ENCODE measurements at regions not wholly inside any gene's neighbourhood (a gene's known extent, or its start where the extent isn't known, plus 50 kb on each side); places are given as distances from the start of the nearest gene placed in this dataset.

DNA sequence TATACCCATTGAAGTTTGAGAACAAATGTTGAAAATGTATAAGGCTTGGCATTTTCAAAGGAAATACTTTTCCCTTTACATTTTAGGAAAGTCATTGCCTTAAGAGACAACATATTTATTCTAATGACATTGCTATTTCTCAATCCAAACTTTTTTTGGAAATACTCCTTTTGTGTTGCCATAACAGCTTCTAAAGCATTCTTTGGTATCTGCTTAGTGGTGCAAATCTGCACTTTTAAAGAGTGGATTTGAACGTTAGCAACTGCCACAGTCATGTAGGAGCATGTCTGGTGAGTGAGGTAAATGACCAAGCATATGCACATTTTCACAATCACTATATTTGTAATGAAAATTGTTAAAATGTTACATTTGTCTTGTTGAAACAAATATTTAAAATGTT is 124.4 kb upstream of the GORAB start:
- no peak for DNase-seq (ENCODE audit: low spot score)
- H3K36me3 Mint-ChIP-seq: no peaks in the 10 kb centered on the region
- no peaks in the 10 kb centered on the region for H3K9me3 Mint-ChIP-seq
- peaks cover 2% of the 10 kb centered on the region for H3K27me3 Mint-ChIP-seq (ENCODE audit: insufficient read depth, low read depth)
- no peaks in the 10 kb centered on the region for H3K36me3 ChIP-seq
- no peaks in the 10 kb centered on the region for H3K27me3 ChIP-seq
- no peak overlapping the region for H3K9ac ChIP-seq
- H3K27ac Mint-ChIP-seq: no peak overlapping the region
- no peaks in the 10 kb centered on the region for H3K4me1 Mint-ChIP-seq
- H3F3A ChIP-seq (ENCODE audit: low read depth): no peaks in the 10 kb centered on the region
- H3K9me3 ChIP-seq (ENCODE audit: low read depth): no peaks in the 10 kb centered on the region
- no peak overlapping the region for H2AFZ ChIP-seq (replicated peaks)
- no peak overlapping the region for H3K4me3 ChIP-seq
- no peaks in the 10 kb centered on the region for H3K79me2 ChIP-seq (ENCODE audit: low read depth)
- no peak overlapping the region for H3K27ac ChIP-seq
- H3K4me3 Mint-ChIP-seq: no peak overlapping the region
- H3K4me1 ChIP-seq: no peaks in the 10 kb centered on the region
- H4K20me1 ChIP-seq (ENCODE audit: low read depth): no peaks in the 10 kb centered on the region
- TF ChIP-seq EZH2phosphoT487 (IDR thresholded peaks at IDR 0.05): no peak
- no peak for TF ChIP-seq EZH2 (IDR thresholded peaks at IDR 0.05)
- TF ChIP-seq, protein P1, sequence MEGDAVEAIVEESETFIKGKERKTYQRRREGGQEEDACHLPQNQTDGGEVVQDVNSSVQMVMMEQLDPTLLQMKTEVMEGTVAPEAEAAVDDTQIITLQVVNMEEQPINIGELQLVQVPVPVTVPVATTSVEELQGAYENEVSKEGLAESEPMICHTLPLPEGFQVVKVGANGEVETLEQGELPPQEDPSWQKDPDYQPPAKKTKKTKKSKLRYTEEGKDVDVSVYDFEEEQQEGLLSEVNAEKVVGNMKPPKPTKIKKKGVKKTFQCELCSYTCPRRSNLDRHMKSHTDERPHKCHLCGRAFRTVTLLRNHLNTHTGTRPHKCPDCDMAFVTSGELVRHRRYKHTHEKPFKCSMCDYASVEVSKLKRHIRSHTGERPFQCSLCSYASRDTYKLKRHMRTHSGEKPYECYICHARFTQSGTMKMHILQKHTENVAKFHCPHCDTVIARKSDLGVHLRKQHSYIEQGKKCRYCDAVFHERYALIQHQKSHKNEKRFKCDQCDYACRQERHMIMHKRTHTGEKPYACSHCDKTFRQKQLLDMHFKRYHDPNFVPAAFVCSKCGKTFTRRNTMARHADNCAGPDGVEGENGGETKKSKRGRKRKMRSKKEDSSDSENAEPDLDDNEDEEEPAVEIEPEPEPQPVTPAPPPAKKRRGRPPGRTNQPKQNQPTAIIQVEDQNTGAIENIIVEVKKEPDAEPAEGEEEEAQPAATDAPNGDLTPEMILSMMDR (IDR thresholded peaks at IDR 0.05): no peak
- no peak overlapping the region for H3K4me2 ChIP-seq

DNA sequence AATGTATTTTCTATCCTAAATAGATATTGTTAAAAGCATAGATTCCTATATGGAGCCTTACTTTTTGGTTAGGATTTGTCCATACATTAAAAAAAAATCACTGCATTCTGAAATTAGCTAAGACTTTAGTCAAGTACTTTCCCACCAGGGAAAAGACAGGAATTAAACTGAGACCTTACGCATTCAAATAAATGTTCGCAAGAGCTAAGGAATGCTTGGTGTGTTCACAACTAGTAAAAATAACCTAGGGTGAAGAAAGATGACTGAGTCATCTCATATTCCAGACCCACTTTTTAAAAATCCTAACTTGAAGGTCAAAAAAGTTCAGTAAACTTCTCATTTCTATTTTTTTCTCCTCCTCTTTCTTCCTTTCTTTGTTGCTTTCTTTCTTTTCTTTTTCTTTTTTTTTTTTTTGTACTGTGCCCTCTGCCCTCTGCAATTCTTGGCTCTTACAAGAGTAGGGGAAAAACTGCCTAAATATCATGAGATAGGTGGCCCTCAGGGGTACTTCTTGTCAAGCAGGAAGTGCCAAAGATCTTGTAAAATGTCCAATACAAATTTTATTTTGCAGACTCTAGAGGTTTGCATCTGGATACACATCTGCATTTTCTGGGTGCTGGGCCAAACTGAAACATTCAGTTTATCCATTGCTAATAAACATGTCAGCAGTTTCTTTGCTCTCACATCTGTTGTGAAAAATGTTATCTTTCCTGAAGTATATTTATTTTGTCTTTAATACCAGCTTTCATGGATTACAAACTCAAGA is 121.4 kb upstream of the GORAB start:
- H3F3A ChIP-seq (ENCODE audit: low read depth): no peaks in the 10 kb centered on the region
- no peak overlapping the region for H2AFZ ChIP-seq (replicated peaks)
- H3K27me3 ChIP-seq: no peaks in the 10 kb centered on the region
- H3K9ac ChIP-seq: no peak overlapping the region
- Mint-ChIP-seq H3K4me3 (no peak overlapping the region), H3K36me3 (no peaks in the 10 kb centered on the region), H3K27me3 (ENCODE audit: insufficient read depth, low read depth) (no peaks in the 10 kb centered on the region), H3K27ac (no peak overlapping the region), H3K4me1 (no peaks in the 10 kb centered on the region), H3K9me3 (no peaks in the 10 kb centered on the region)
- no peak for DNase-seq (ENCODE audit: low spot score)
- H3K36me3 ChIP-seq: no peaks in the 10 kb centered on the region
- H3K4me1 ChIP-seq: no peaks in the 10 kb centered on the region
- H3K27ac ChIP-seq: no peak overlapping the region
- no peaks in the 10 kb centered on the region for H3K9me3 ChIP-seq (ENCODE audit: low read depth)
- H3K4me2 ChIP-seq: no peak overlapping the region
- TF ChIP-seq EZH2 (IDR thresholded peaks at IDR 0.05): no peak
- H3K79me2 ChIP-seq (ENCODE audit: low read depth): no peaks in the 10 kb centered on the region
- H4K20me1 ChIP-seq (ENCODE audit: low read depth): no peaks in the 10 kb centered on the region
- no peak overlapping the region for H3K4me3 ChIP-seq

DNA sequence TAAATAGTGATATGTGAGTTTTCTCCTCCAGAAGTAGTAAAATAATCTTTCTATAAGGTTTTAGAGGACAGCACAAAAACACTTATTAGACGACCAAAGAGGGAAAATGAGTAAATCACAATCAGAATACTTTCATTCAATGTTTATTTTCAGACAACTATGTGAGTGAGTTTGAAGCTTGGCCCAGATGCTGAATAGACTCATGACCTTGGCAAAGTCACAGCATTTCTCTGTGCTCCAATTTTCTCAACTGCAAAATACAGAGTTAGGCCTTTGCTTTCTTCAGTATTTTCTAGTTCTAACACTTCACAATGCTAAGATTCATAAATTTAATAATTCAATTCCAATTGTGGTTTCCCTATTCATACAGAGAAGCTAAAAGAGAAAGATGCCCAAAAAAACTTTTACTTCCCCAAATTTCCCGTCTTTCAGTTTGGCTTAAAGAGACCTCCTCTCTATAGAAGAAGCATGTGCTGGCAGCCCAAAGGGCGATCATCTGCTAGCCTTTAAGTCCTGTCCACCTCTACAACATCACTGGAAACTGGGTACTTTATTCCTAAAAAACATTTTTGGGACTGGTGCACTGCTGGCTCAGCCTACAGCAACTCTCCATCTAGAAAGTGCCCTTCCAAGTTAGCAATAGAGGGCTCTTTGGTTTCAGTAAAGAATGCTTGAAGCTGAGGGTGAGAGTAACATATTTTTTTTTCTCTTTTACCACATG is 116.8 kb upstream of the GORAB start:
- H3K9me3 Mint-ChIP-seq: peaks cover 11% of the 10 kb centered on the region
- Histone ChIP-seq H3K4me2 (no peak overlapping the region), H3K79me2 (ENCODE audit: low read depth) (no peaks in the 10 kb centered on the region), H3F3A (ENCODE audit: low read depth) (no peaks in the 10 kb centered on the region), H3K27me3 (no peaks in the 10 kb centered on the region), H3K4me1 (no peaks in the 10 kb centered on the region), H4K20me1 (ENCODE audit: low read depth) (no peaks in the 10 kb centered on the region), H3K27ac (no peak overlapping the region), H3K36me3 (no peaks in the 10 kb centered on the region), H3K9me3 (ENCODE audit: low read depth) (no peaks in the 10 kb centered on the region), H3K4me3 (no peak overlapping the region), H2AFZ (replicated peaks) (no peak overlapping the region), H3K9ac (no peak overlapping the region)
- H3K27ac Mint-ChIP-seq: no peak overlapping the region
- peaks cover 4% of the 10 kb centered on the region for H3K4me1 Mint-ChIP-seq
- H3K36me3 Mint-ChIP-seq: no peaks in the 10 kb centered on the region
- no peaks in the 10 kb centered on the region for H3K27me3 Mint-ChIP-seq (ENCODE audit: insufficient read depth, low read depth)
- DNase-seq (ENCODE audit: low spot score): no peak
- no peak overlapping the region for H3K4me3 Mint-ChIP-seq
- TF ChIP-seq EZH2phosphoT487 (IDR thresholded peaks at IDR 0.05): no peak
- TF ChIP-seq EZH2 (IDR thresholded peaks at IDR 0.05): no peak
- TF ChIP-seq, protein P1 (IDR thresholded peaks at IDR 0.05): no peak
